HepG2 (cell line): ENCODE measurements at regions not wholly inside any gene's neighbourhood (a gene's known extent, or its start where the extent isn't known, plus 50 kb on each side); places are given as distances from the start of the nearest gene placed in this dataset.

Source experiments
- ATAC-seq: fragments of 200-7000 bp; cut with Tn5 transposase; 3 replicates; pipeline ENCODE4 v1.9.1; 2020; ENCODE audit warnings: mild to moderate bottlenecking, moderate library complexity
- BruUV-seq: library from RNA; stranded (reverse); fragments of 400-500 nt; replicated peaks from 2 replicates; lab custom pipeline; 2021; lab: Mats Ljungman, UMichigan
- CTCF ChIA-PET: fragments of 300-600 bp; formaldehyde crosslinking; extraction: SDS; loops from one replicate; lab custom pipeline; 2021; ENCODE audit warnings: low total read pairs, inconsistent platforms, low intra/inter-chr PET ratio; lab: Yijun Ruan, JAX
- POLR2A ChIA-PET: fragments of 350-600 bp; sonication (Branson Sonifier 250); formaldehyde crosslinking; loops from one replicate; lab custom pipeline; 2020; ENCODE audit warnings: antibody characterized with exemption, inconsistent platforms; lab: Yijun Ruan, JAX
- DNase-seq: peaks from one replicate; pipeline ENCODE4 v3.0.0-alpha.2; 2015; ENCODE audit warnings: low spot score
- FAIRE-seq: peaks from 3 replicates; lab custom pipeline; 2011; peaks lifted over from hg19 to GRCh38; lab: Jason Lieb, UNC
- H2AFZ ChIP-seq: one replicate; pipeline ENCODE4 v1.6.1; 2011; ENCODE audit warnings: low read length, inconsistent platforms
- H3K27ac ChIP-seq: fragments of 300-600 bp; 3 replicates; pipeline ENCODE4 v1.8.0; 2011; ENCODE audit warnings: mixed run types, mild to moderate bottlenecking, mixed read lengths, low read length, inconsistent platforms; ENCODE audit not compliant: insufficient read depth; ENCODE audit errors: extremely low read length
- H3K27me3 ChIP-seq, 2 experiments: fragments of 200-600 bp in 1 of 2; 2 replicates in 1 of 2; 3 replicates in 1 of 2; pipeline versions ENCODE4 v1.6.0 to v1.8.0; 2011; ENCODE audit warnings: low read length in 2 of 2, mild to moderate bottlenecking in 2 of 2, moderate library complexity in 2 of 2, inconsistent platforms in 1 of 2; ENCODE audit not compliant: insufficient read depth in 2 of 2, control insufficient read depth in 1 of 2
- H3K36me3 ChIP-seq, 2 experiments: fragments of 200-600 bp in 1 of 2; replicated peaks in 1 of 2; 2 replicates in 1 of 2; 3 replicates in 1 of 2; pipeline versions ENCODE4 v1.5.1 to v1.8.0; 2011; ENCODE audit warnings: low read length in 2 of 2, inconsistent platforms in 1 of 2; ENCODE audit not compliant: insufficient read depth in 2 of 2, control insufficient read depth in 1 of 2
- H3K4me1 ChIP-seq: 2 replicates; pipeline ENCODE4 v1.5.1; 2012; ENCODE audit warnings: low read length, inconsistent platforms; ENCODE audit not compliant: insufficient read depth
- H3K4me2 ChIP-seq: 2 replicates; pipeline ENCODE4 v1.6.0; 2011; ENCODE audit warnings: low read depth, low read length, inconsistent platforms
- H3K4me3 ChIP-seq, 3 experiments: fragments of 200-600 bp in 1 of 3; sonication (generic), shearing (Covaris generic) in 1 of 3; replicated peaks in 1 of 3; 2 replicates each; pipeline ENCODE4 v1.5.1; 2011 to 2016; ENCODE audit warnings: low read length in 3 of 3, inconsistent platforms in 2 of 3, low read depth in 2 of 3, mild to moderate bottlenecking in 2 of 3, control low read depth in 1 of 3, mixed read lengths in 1 of 3; ENCODE audit not compliant: insufficient read depth in 1 of 3
- H3K79me2 ChIP-seq: one replicate; pipeline ENCODE4 v1.6.1; 2011; ENCODE audit warnings: low read length, inconsistent platforms; ENCODE audit not compliant: insufficient read depth
- H3K9ac ChIP-seq: 2 replicates; pipeline ENCODE4 v1.6.0; 2011; ENCODE audit warnings: mild to moderate bottlenecking, low read depth, low read length, inconsistent platforms; ENCODE audit not compliant: insufficient read depth
- H3K9me3 ChIP-seq: 2 replicates; pipeline ENCODE4 v1.5.1; 2012; ENCODE audit warnings: mild to moderate bottlenecking, low read length
- H4K20me1 ChIP-seq: 2 replicates; pipeline ENCODE4 v1.6.0; 2011; ENCODE audit warnings: inconsistent platforms, mild to moderate bottlenecking, low read length, moderate library complexity; ENCODE audit not compliant: insufficient read depth
- BRCA1 ChIP-seq: sonication (generic); formaldehyde crosslinking; IDR thresholded peaks from 2 replicates; pipeline ENCODE4 v1.4.0; 2020; ENCODE audit warnings: missing genetic modification reagents
- CBX1 ChIP-seq: IDR thresholded peaks from one replicate; pipeline ENCODE4 v1.6.1; 2016; ENCODE audit warnings: antibody characterized with exemption, low read depth
- HMGA1 ChIP-seq: sonication (generic); formaldehyde crosslinking; conservative IDR thresholded peaks from 2 replicates; pipeline ENCODE4 v1.4.0; 2020; ENCODE audit warnings: missing genetic modification reagents
- HNRNPUL1 ChIP-seq: fragments of 200-400 bp; formaldehyde crosslinking; IDR thresholded peaks from 2 replicates; pipeline ENCODE4 v1.6.1; 2017; ENCODE audit warnings: low read depth, mild to moderate bottlenecking, low read length, moderate library complexity
- KDM4B ChIP-seq: sonication (generic); formaldehyde crosslinking; IDR thresholded peaks from 2 replicates; pipeline ENCODE4 v1.4.0; 2020; ENCODE audit warnings: missing genetic modification reagents
- SCMH1 ChIP-seq: sonication (generic); formaldehyde crosslinking; IDR thresholded peaks from 2 replicates; pipeline ENCODE4 v1.9.0; 2021; ENCODE audit warnings: missing genetic modification reagents, mild to moderate bottlenecking, borderline replicate concordance
- SUZ12 ChIP-seq: fragments of 150-350 bp; IDR thresholded peaks from 2 replicates; pipeline ENCODE4 v1.6.1; 2014; ENCODE audit warnings: low read depth, low read length
- ZNF101 ChIP-seq: sonication (generic); formaldehyde crosslinking; IDR thresholded peaks from 2 replicates; pipeline ENCODE4 v1.4.0; 2020; ENCODE audit warnings: mild to moderate bottlenecking, low read depth, missing genetic modification reagents, borderline replicate concordance
- ZNF224 ChIP-seq: sonication (generic); formaldehyde crosslinking; IDR thresholded peaks from 2 replicates; pipeline ENCODE4 v1.5.0; 2020; ENCODE audit warnings: mild to moderate bottlenecking, missing genetic modification reagents
- WGBS: methylation state at CpG from one replicate; pipeline ENCODE4 v1.1.6; 2017; ENCODE audit warnings: low lambda C conversion rate; 5-methylcytosine and 5-hydroxymethylcytosine counted together
- in situ Hi-C: cut with HindIII; loops from 2 replicates; pipeline ENCODE4 v1.10.0; 2017; ENCODE audit warnings: low pct_unique_long_range_greater_than_20kb; ENCODE audit not compliant: extremely low pct_ligation_motif_present
- intact Hi-C: fragments of 100-400 bp; cut with micrococcal nuclease; formaldehyde crosslinking; loops from one replicate; pipeline ENCODE4 v1.10.0; 2022; ENCODE audit not compliant: unreplicated experiment

DNA sequence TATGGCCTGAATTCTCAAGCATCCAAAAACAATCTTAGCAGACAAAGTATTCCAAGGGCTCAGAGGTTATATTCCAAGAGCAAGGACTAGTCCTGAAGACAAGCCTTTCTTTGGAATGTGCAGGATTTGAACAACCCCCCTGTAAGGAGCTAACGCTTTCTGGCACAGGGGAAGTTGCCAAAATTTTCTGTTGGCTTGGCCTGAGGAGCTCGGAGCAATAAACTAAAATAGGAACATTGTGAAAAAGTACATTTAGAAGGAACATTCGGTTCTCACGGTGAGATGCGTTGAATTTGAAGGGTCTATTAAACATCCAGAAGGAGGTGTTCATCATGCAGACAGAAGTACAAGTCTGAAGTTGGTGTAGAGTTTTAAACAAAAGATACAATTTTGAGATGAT, 1030.5 kb upstream of the CELF2 start:
- intact Hi-C loops: no loop called here
- Histone ChIP-seq H3K27ac (no peak overlapping the region), H4K20me1 (no peaks in the 10 kb centered on the region)
- in situ Hi-C loops: no loop called here
- BruUV-seq: no TSS peak
- DNase-seq: no peak
- CTCF ChIA-PET: no interaction called here
- TF ChIP-seq HNRNPUL1 (no peak), KDM4B (CRISPR knock-in tag) (no peak), SCMH1 (CRISPR knock-in tag) (no peak), ZNF101 (no peak), SUZ12 (no peak), HMGA1 (no peak), CBX1 (no peak)
- TF ChIP-seq, all 625 proteins: peak for 0
- Histone ChIP-seq H2AFZ (no peak overlapping the region), H3K4me3 (no peak overlapping the region), H3K9me3 (peaks cover 90% of the 10 kb centered on the region), H3K79me2 (no peaks in the 10 kb centered on the region), H3K36me3 (no peaks in the 10 kb centered on the region), H3K4me2 (no peak overlapping the region), H3K4me1 (no peaks in the 10 kb centered on the region), H3K9ac (no peak overlapping the region), H3K27me3 (no peaks in the 10 kb centered on the region; a peak in 1 of 5 replicates)
- 26% methylated on average over 5 of the region's 5 CpGs for WGBS
- POLR2A ChIA-PET: no interaction called here
- ATAC-seq (no peak), FAIRE-seq (no peak)

DNA sequence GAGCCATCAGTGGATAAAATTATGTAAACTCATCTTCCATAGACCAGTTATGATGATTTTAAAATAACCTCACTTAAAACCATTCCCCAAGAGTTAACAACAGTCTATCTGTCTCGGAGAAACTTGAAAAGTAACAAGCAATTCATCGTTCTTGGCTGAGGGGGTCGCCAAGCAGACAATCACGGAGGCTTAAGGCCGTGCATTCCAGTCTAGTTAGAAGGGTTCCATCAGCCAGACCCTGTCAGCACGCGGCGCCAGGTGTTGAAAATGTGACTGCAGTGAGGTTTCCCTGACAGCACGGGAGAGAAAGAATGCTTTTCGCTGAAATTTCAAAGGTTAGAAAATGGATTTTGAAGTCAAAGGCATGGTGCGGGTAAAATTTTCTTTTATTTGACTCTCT, 1025.0 kb upstream of the CELF2 start:
- FAIRE-seq (no peak), ATAC-seq (no peak), DNase-seq (no peak)
- H3K27ac ChIP-seq: no peak overlapping the region
- no TSS peak for BruUV-seq
- no peaks in the 10 kb centered on the region for H3K4me1 ChIP-seq
- POLR2A ChIA-PET: no interaction called here
- H3K27me3 ChIP-seq: no peaks in the 10 kb centered on the region
- H3K4me3 ChIP-seq: no peak overlapping the region
- H3K79me2 ChIP-seq: no peaks in the 10 kb centered on the region
- no peaks in the 10 kb centered on the region for H3K36me3 ChIP-seq
- CTCF ChIA-PET: no interaction called here
- no peak for TF ChIP-seq ZNF224 (CRISPR knock-in tag)
- TF ChIP-seq BRCA1: no peak
- H4K20me1 ChIP-seq: no peaks in the 10 kb centered on the region
- no peak overlapping the region for H3K4me2 ChIP-seq
- no peak overlapping the region for H3K9ac ChIP-seq
- intact Hi-C loops: no loop called here
- 1% methylated on average over 11 of the region's 11 CpGs for WGBS
- in situ Hi-C loops: no loop called here
- H3K9me3 ChIP-seq: peaks cover 85% of the 10 kb centered on the region
- H2AFZ ChIP-seq: no peak overlapping the region
